ENCODE measurements at regions not wholly inside any gene's neighbourhood (a gene's known extent, or its start where the extent isn't known, plus 50 kb on each side); places are given as distances from the start of the nearest gene placed in this dataset.

GRCh38 chr9:72431036-72431435 lies 66.0 kb upstream of the ZFAND5 start:
- WGBS, 3 donors = 90 to 96% (median 92%) methylated on average over 4 of the region's 4 CpGs
- no peak overlapping the region for H3K27ac ChIP-seq
- no peak for DNase-seq
- intact Hi-C loops (cut with DNase I) = no loop called here
- TF ChIP-seq, protein P1, sequence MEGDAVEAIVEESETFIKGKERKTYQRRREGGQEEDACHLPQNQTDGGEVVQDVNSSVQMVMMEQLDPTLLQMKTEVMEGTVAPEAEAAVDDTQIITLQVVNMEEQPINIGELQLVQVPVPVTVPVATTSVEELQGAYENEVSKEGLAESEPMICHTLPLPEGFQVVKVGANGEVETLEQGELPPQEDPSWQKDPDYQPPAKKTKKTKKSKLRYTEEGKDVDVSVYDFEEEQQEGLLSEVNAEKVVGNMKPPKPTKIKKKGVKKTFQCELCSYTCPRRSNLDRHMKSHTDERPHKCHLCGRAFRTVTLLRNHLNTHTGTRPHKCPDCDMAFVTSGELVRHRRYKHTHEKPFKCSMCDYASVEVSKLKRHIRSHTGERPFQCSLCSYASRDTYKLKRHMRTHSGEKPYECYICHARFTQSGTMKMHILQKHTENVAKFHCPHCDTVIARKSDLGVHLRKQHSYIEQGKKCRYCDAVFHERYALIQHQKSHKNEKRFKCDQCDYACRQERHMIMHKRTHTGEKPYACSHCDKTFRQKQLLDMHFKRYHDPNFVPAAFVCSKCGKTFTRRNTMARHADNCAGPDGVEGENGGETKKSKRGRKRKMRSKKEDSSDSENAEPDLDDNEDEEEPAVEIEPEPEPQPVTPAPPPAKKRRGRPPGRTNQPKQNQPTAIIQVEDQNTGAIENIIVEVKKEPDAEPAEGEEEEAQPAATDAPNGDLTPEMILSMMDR (IDR thresholded peaks at IDR 0.05) = no peak
- TF ChIP-seq POLR2A (IDR thresholded peaks at IDR 0.05) = no peak
- TF ChIP-seq EP300 (IDR thresholded peaks at IDR 0.05) = no peak
- H3K27me3 ChIP-seq = no peaks in the 10 kb centered on the region
- no peaks in the 10 kb centered on the region for H3K36me3 ChIP-seq
- H3K4me1 ChIP-seq (ENCODE audit: insufficient read depth) = no peaks in the 10 kb centered on the region
- no peaks in the 10 kb centered on the region for H3K9me3 ChIP-seq
- no peak overlapping the region for H3K4me3 ChIP-seq

GRCh38 chr9:72428329-72428728 lies 63.3 kb upstream of the ZFAND5 start:
- H3K36me3 ChIP-seq = no peaks in the 10 kb centered on the region
- no peak overlapping the region for H3K4me3 ChIP-seq
- no peaks in the 10 kb centered on the region for H3K4me1 ChIP-seq (ENCODE audit: insufficient read depth)
- no peaks in the 10 kb centered on the region for H3K27me3 ChIP-seq
- H3K27ac ChIP-seq = no peak overlapping the region
- H3K9me3 ChIP-seq = no peaks in the 10 kb centered on the region
- no peak for DNase-seq
- intact Hi-C loops (cut with DNase I) = no loop called here
- WGBS, 3 donors = 2 to 13% (median 6%) methylated on average over 1 of the region's 1 CpG
- TF ChIP-seq POLR2A (IDR thresholded peaks at IDR 0.05) (no peak), EP300 (IDR thresholded peaks at IDR 0.05) (no peak)
- TF ChIP-seq, protein P1 (IDR thresholded peaks at IDR 0.05) = no peak

GRCh38 chr9:72427801-72428200 lies 62.8 kb upstream of the ZFAND5 start:
- 87 to 95% (median 90%) methylated on average over 1 of the region's 1 CpG for WGBS, 3 donors

DNA sequence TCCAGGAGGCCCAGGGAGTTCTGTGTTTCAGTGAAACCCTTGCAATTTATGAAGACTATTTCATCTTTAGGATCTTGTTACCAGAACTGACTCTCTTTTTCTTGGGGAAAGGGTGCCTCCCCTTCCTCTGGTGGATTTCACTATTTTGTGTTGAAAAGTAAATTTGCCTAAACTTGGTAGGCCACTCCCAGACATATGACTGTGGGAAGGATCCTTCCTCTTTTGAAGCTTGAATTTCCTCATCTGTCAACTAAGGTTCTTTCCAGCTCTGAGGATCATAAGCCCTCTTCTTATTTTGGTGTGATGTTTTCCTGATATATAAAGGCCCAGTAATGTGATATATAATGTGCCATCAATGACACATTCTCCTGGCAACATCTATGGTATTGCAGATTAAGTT lies 59.1 kb upstream of the ZFAND5 start:
- H3K4me3 ChIP-seq = no peak overlapping the region

More at GRCh38 chr9:72427801-72428200, 62.8 kb upstream of the ZFAND5 start:
- no peaks in the 10 kb centered on the region for H3K27me3 ChIP-seq
- intact Hi-C loops (cut with DNase I) = no loop called here
- TF ChIP-seq POLR2A (IDR thresholded peaks at IDR 0.05) (no peak), EP300 (IDR thresholded peaks at IDR 0.05) (no peak)
- TF ChIP-seq, protein P1 (IDR thresholded peaks at IDR 0.05) = no peak
- no peak overlapping the region for H3K4me3 ChIP-seq
- H3K9me3 ChIP-seq = no peaks in the 10 kb centered on the region
- H3K27ac ChIP-seq = no peak overlapping the region
- no peaks in the 10 kb centered on the region for H3K36me3 ChIP-seq
- no peak for DNase-seq
- no peaks in the 10 kb centered on the region for H3K4me1 ChIP-seq (ENCODE audit: insufficient read depth)

More for the DNA sequence above, 59.1 kb upstream of the ZFAND5 start:
- no peaks in the 10 kb centered on the region for H3K27me3 ChIP-seq
- no peak for DNase-seq
- TF ChIP-seq, protein P1 (IDR thresholded peaks at IDR 0.05) = no peak
- TF ChIP-seq EP300 (IDR thresholded peaks at IDR 0.05) (no peak), POLR2A (IDR thresholded peaks at IDR 0.05) (no peak)
- H3K36me3 ChIP-seq = no peaks in the 10 kb centered on the region
- no peaks in the 10 kb centered on the region for H3K9me3 ChIP-seq
- no peak overlapping the region for H3K27ac ChIP-seq
- no peaks in the 10 kb centered on the region for H3K4me1 ChIP-seq (ENCODE audit: insufficient read depth)
- intact Hi-C loops (cut with DNase I) = no loop called here
